Activated T-cell treated with anti-CD3 and anti-CD28 coated beads, Interleukin-2, amount 50 U/mL, for 72 hours (primary cell): ENCODE measurements at regions not wholly inside any gene's neighbourhood (a gene's known extent, or its start where the extent isn't known, plus 50 kb on each side); places are given as distances from the start of the nearest gene placed in this dataset.
"Not testable (repeated sequence)": the region's sequence is repeated elsewhere in the genome, so short reads cannot be mapped to it uniquely, and the experiment has no call there.

Source experiments
- ATAC-seq, 2 donors: fragments of 150-1000 bp; cut with Tn5 transposase; replicated peaks in 1 of 2; 2 replicates each; pipeline ENCODE4 v1.10.0; 2021; ENCODE audit warnings: moderate library complexity in 2 of 2, mild to moderate bottlenecking in 1 of 2
- DNase-seq, 2 donors: peaks; one replicate each; pipeline ENCODE4 v3.0.0; 2021 to 2022; ENCODE audit warnings: mixed read lengths in 1 of 2
- H3K27ac Mint-ChIP-seq: one replicate; pipeline ENCODE4 v1.8.0; 2022; ENCODE audit warnings: mild to moderate bottlenecking, moderate library complexity, mixed read lengths
- H3K27me3 Mint-ChIP-seq: one replicate; pipeline ENCODE4 v1.8.0; 2022; ENCODE audit warnings: low read depth, mixed read lengths
- H3K36me3 Mint-ChIP-seq, 2 donors: one replicate each; pipeline ENCODE4 v1.8.0; 2022; ENCODE audit warnings: mixed read lengths in 2 of 2, mild to moderate bottlenecking in 1 of 2; ENCODE audit not compliant: insufficient read depth in 2 of 2
- H3K4me1 Mint-ChIP-seq: one replicate; pipeline ENCODE4 v1.8.0; 2022; ENCODE audit warnings: low read depth, mixed read lengths
- H3K4me3 Mint-ChIP-seq, 2 donors: one replicate each; pipeline ENCODE4 v1.8.0; 2022; ENCODE audit warnings: mild to moderate bottlenecking in 2 of 2, mixed read lengths in 2 of 2, moderate library complexity in 2 of 2
- H3K9me3 Mint-ChIP-seq, 2 donors: one replicate each; pipeline ENCODE4 v1.8.0; 2022; ENCODE audit warnings: mixed read lengths in 2 of 2

- ATAC-seq (no peak), DNase-seq (no peak)
- H3K36me3 Mint-ChIP-seq, result no peaks in the 10 kb centered on the region
- peaks cover 3 to 8% of the 10 kb centered on the region in 2 donors for H3K9me3 Mint-ChIP-seq
- no peaks in the 10 kb centered on the region for H3K4me1 Mint-ChIP-seq
- no peak overlapping the region for H3K4me3 Mint-ChIP-seq
- no peaks in the 10 kb centered on the region for H3K27me3 Mint-ChIP-seq
- H3K27ac Mint-ChIP-seq, result no peak overlapping the region
Measured at GRCh38 chr5:166904571-166904970, 1386.9 kb upstream of the WWC1 start.

- peaks cover 2 to 5% of the 10 kb centered on the region in 2 donors for H3K9me3 Mint-ChIP-seq
- no peak overlapping the region for H3K27ac Mint-ChIP-seq
- no peaks in the 10 kb centered on the region for H3K27me3 Mint-ChIP-seq
- H3K4me1 Mint-ChIP-seq, result no peaks in the 10 kb centered on the region
- DNase-seq (no peak), ATAC-seq (no peak)
- H3K4me3 Mint-ChIP-seq, result no peak overlapping the region
- H3K36me3 Mint-ChIP-seq, result no peaks in the 10 kb centered on the region
Measured at GRCh38 chr5:166906991-166907713, 1384.3 kb upstream of the WWC1 start.

GRCh38 chr5:166909040-166909439, 1382.4 kb upstream of the WWC1 start:
- Mint-ChIP-seq H3K27me3 (no peaks in the 10 kb centered on the region), H3K27ac (no peak overlapping the region), H3K4me1 (no peaks in the 10 kb centered on the region), H3K36me3 (no peaks in the 10 kb centered on the region), H3K4me3 (no peak overlapping the region), H3K9me3 (peaks cover 2 to 5% of the 10 kb centered on the region in 2 donors)
- DNase-seq, result no peak
- no peak for ATAC-seq

- Mint-ChIP-seq H3K4me3 (no peak overlapping the region), H3K9me3 (peaks cover 0 to 5% of the 10 kb centered on the region in 2 donors), H3K4me1 (no peaks in the 10 kb centered on the region), H3K27ac (no peak overlapping the region), H3K27me3 (no peaks in the 10 kb centered on the region), H3K36me3 (no peaks in the 10 kb centered on the region)
- ATAC-seq (no peak), DNase-seq (no peak)
Measured at GRCh38 chr5:166909926-166910325, 1381.5 kb upstream of the WWC1 start.

GRCh38 chr5:166910995-166911394, 1380.5 kb upstream of the WWC1 start:
- no peaks in the 10 kb centered on the region for H3K27me3 Mint-ChIP-seq
- no peak for ATAC-seq
- H3K36me3 Mint-ChIP-seq, result no peaks in the 10 kb centered on the region
- peaks cover 2 to 7% of the 10 kb centered on the region in 2 donors for H3K9me3 Mint-ChIP-seq
- no peaks in the 10 kb centered on the region for H3K4me1 Mint-ChIP-seq
- DNase-seq, result no peak
- H3K4me3 Mint-ChIP-seq, result no peak overlapping the region
- H3K27ac Mint-ChIP-seq, result no peak overlapping the region

GRCh38 chr5:166916021-166916420, 1375.4 kb upstream of the WWC1 start:
- H3K4me3 Mint-ChIP-seq, result no peak overlapping the region
- no peak overlapping the region for H3K27ac Mint-ChIP-seq
- peaks cover 5 to 7% of the 10 kb centered on the region in 2 donors for H3K9me3 Mint-ChIP-seq
- no peak for ATAC-seq
- H3K36me3 Mint-ChIP-seq, result no peaks in the 10 kb centered on the region
- no peaks in the 10 kb centered on the region for H3K27me3 Mint-ChIP-seq
- no peak for DNase-seq
- no peaks in the 10 kb centered on the region for H3K4me1 Mint-ChIP-seq

GRCh38 chr5:166926138-166926537, 1365.3 kb upstream of the WWC1 start:
- Mint-ChIP-seq H3K27ac (no peak overlapping the region), H3K4me1 (no peaks in the 10 kb centered on the region), H3K27me3 (no peaks in the 10 kb centered on the region), H3K36me3 (peaks cover 0 to 6% of the 10 kb centered on the region in 2 donors), H3K4me3 (no peak overlapping the region), H3K9me3 (peaks cover 3 to 17% of the 10 kb centered on the region in 2 donors)
- DNase-seq, result no peak
- ATAC-seq, result no peak

- peaks cover 9 to 17% of the 10 kb centered on the region in 2 donors for H3K9me3 Mint-ChIP-seq
- not testable (repeated sequence) for ATAC-seq, H3K36me3 Mint-ChIP-seq, H3K4me1 Mint-ChIP-seq, H3K4me3 Mint-ChIP-seq, H3K27me3 Mint-ChIP-seq, H3K27ac Mint-ChIP-seq, DNase-seq
Measured at GRCh38 chr5:166926806-166927475, 1364.5 kb upstream of the WWC1 start.

- no peaks in the 10 kb centered on the region for H3K27me3 Mint-ChIP-seq
- no peaks in the 10 kb centered on the region for H3K36me3 Mint-ChIP-seq
- no peaks in the 10 kb centered on the region for H3K4me1 Mint-ChIP-seq
- no peak for DNase-seq
- H3K27ac Mint-ChIP-seq, result no peak overlapping the region
- H3K4me3 Mint-ChIP-seq, result no peak overlapping the region
- H3K9me3 Mint-ChIP-seq, result peaks cover 2 to 5% of the 10 kb centered on the region in 2 donors
- no peak for ATAC-seq
Measured at GRCh38 chr5:166936351-166936750, 1355.1 kb upstream of the WWC1 start.

- Mint-ChIP-seq H3K4me1 (no peaks in the 10 kb centered on the region), H3K36me3 (peaks cover 0 to 1% of the 10 kb centered on the region in 2 donors)
- ATAC-seq, result no peak
Measured at GRCh38 chr5:166938071-166938470, 1353.4 kb upstream of the WWC1 start.

GRCh38 chr5:166942948-166943347, 1348.5 kb upstream of the WWC1 start:
- no peak overlapping the region for H3K4me3 Mint-ChIP-seq
- no peaks in the 10 kb centered on the region for H3K4me1 Mint-ChIP-seq
- H3K27ac Mint-ChIP-seq, result no peak overlapping the region
- no peaks in the 10 kb centered on the region for H3K27me3 Mint-ChIP-seq
- no peak for ATAC-seq
- DNase-seq, result no peak
- H3K36me3 Mint-ChIP-seq, result peaks cover 0 to 2% of the 10 kb centered on the region in 2 donors
- H3K9me3 Mint-ChIP-seq, result peaks cover 0 to 5% of the 10 kb centered on the region in 2 donors

More at GRCh38 chr5:166938071-166938470, 1353.4 kb upstream of the WWC1 start:
- peaks cover 0 to 4% of the 10 kb centered on the region in 2 donors for H3K9me3 Mint-ChIP-seq
- no peak for DNase-seq
- no peak overlapping the region for H3K4me3 Mint-ChIP-seq
- H3K27me3 Mint-ChIP-seq, result no peaks in the 10 kb centered on the region
- H3K27ac Mint-ChIP-seq, result no peak overlapping the region

GRCh38 chr5:166947045-166947444, 1344.4 kb upstream of the WWC1 start:
- H3K36me3 Mint-ChIP-seq, result peaks cover 0 to 2% of the 10 kb centered on the region in 2 donors
- no peaks in the 10 kb centered on the region for H3K27me3 Mint-ChIP-seq
- no peak for DNase-seq
- peaks cover 3 to 8% of the 10 kb centered on the region in 2 donors for H3K9me3 Mint-ChIP-seq
- no peaks in the 10 kb centered on the region for H3K4me1 Mint-ChIP-seq
- no peak for ATAC-seq
- no peak overlapping the region for H3K27ac Mint-ChIP-seq
- no peak overlapping the region for H3K4me3 Mint-ChIP-seq

- Mint-ChIP-seq H3K27me3 (no peaks in the 10 kb centered on the region), H3K4me1 (no peaks in the 10 kb centered on the region), H3K9me3 (peaks cover 0 to 8% of the 10 kb centered on the region in 2 donors), H3K36me3 (no peaks in the 10 kb centered on the region), H3K27ac (no peak overlapping the region), H3K4me3 (no peak overlapping the region)
- DNase-seq (no peak), ATAC-seq (no peak)
Measured at GRCh38 chr5:166948679-166949078, 1342.8 kb upstream of the WWC1 start.
